MM.1S (cell line): ENCODE measurements at regions not wholly inside any gene's neighbourhood (a gene's known extent, or its start where the extent isn't known, plus 50 kb on each side); places are given as distances from the start of the nearest gene placed in this dataset.
"Not testable (repeated sequence)": the region's sequence is repeated elsewhere in the genome, so short reads cannot be mapped to it uniquely, and the experiment has no call there.

Experiments used
- EZH2 ChIP-seq: fragments of 300-600 bp; sonication (generic); optimal IDR thresholded peaks from 2 replicates; pipeline ENCODE3; 2017; ENCODE audit warnings: low read depth, mild to moderate bottlenecking, antibody characterized with exemption, low read length, mixed read lengths
- EZH2phosphoT487 ChIP-seq: fragments of 300-600 bp; sonication (generic); IDR thresholded peaks from 2 replicates; pipeline ENCODE4 v1.6.1; 2018; ENCODE audit warnings: antibody characterized with exemption, low read length
- TF ChIP-seq, protein P1 (sequence below): fragments of 300-600 bp; sonication (generic); IDR thresholded peaks from 2 replicates; pipeline ENCODE4 v1.5.1; 2016; ENCODE audit warnings: antibody characterized with exemption, low read length, mixed read lengths

DNA sequence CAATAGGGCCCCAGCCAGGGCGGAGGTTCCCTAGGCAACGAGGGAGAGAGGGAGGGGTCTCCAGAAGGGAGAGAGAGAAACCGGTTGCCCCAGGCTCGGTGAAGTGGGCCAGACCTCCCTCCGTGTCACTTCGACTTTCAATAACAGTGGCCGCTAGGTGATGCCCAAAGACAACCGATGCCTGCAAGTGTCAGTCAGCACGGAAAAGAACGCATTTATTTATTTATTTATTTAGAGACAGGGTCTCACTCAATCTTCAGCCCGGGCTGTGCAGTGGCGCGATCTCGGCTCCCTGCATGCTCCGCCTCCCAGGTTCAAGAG, 1504.1 kb upstream of the DEFB115 start:
- TF ChIP-seq, protein P1, sequence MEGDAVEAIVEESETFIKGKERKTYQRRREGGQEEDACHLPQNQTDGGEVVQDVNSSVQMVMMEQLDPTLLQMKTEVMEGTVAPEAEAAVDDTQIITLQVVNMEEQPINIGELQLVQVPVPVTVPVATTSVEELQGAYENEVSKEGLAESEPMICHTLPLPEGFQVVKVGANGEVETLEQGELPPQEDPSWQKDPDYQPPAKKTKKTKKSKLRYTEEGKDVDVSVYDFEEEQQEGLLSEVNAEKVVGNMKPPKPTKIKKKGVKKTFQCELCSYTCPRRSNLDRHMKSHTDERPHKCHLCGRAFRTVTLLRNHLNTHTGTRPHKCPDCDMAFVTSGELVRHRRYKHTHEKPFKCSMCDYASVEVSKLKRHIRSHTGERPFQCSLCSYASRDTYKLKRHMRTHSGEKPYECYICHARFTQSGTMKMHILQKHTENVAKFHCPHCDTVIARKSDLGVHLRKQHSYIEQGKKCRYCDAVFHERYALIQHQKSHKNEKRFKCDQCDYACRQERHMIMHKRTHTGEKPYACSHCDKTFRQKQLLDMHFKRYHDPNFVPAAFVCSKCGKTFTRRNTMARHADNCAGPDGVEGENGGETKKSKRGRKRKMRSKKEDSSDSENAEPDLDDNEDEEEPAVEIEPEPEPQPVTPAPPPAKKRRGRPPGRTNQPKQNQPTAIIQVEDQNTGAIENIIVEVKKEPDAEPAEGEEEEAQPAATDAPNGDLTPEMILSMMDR = not testable (repeated sequence)
- TF ChIP-seq EZH2, EZH2phosphoT487: not testable (repeated sequence)
